DND-41 (cell line): ENCODE measurements at regions not wholly inside any gene's neighbourhood (a gene's known extent, or its start where the extent isn't known, plus 50 kb on each side); places are given as distances from the start of the nearest gene placed in this dataset.
"Not testable (repeated sequence)": the region's sequence is repeated elsewhere in the genome, so short reads cannot be mapped to it uniquely, and the experiment has no call there.

Experiments used
- CTCF ChIP-seq: IDR thresholded peaks from 2 replicates; pipeline ENCODE4 v1.5.1; 2012; ENCODE audit warnings: borderline replicate concordance, low read length, moderate library complexity, mild to moderate bottlenecking; ENCODE audit not compliant: poor library complexity, severe bottlenecking; ENCODE audit errors: extremely low read depth
- EZH2 ChIP-seq: IDR thresholded peaks from 3 replicates; pipeline ENCODE4 v1.6.1; 2012; ENCODE audit warnings: borderline replicate concordance, low read depth, mild to moderate bottlenecking, moderate library complexity, low read length, inconsistent platforms; ENCODE audit not compliant: severe bottlenecking

DNA sequence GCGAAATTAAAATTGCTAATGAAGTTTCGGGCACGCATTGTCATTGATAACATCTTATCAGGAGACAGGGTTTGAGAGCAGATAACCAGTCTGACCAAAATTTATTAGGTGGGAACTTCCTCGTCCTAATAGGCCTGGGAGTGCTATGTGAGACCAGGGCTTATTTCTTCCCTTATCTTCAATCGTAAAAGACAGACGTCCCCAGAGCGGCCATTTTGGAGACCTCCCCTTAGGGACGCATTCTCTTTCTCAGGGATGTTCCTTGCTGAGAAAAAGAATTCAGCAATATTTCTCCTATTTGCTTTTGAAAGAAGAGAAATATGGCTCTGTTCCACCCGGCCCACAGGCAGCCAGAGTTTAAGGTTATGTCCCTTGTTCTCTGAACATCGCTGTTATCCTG is 184.7 kb downstream of the OSTF1 start:
- TF ChIP-seq EZH2, CTCF: not testable (repeated sequence)
